HepG2 (cell line): ENCODE measurements at regions not wholly inside any gene's neighbourhood (a gene's known extent, or its start where the extent isn't known, plus 50 kb on each side); places are given as distances from the start of the nearest gene placed in this dataset.

Experiments used
- ATAC-seq: fragments of 200-7000 bp; cut with Tn5 transposase; 3 replicates; pipeline ENCODE4 v1.9.1; 2020; ENCODE audit warnings: mild to moderate bottlenecking, moderate library complexity
- BruUV-seq: library from RNA; stranded (reverse); fragments of 400-500 nt; replicated peaks from 2 replicates; lab custom pipeline; 2021; lab: Mats Ljungman, UMichigan
- CTCF ChIA-PET: fragments of 300-600 bp; formaldehyde crosslinking; extraction: SDS; loops from one replicate; lab custom pipeline; 2021; ENCODE audit warnings: low total read pairs, inconsistent platforms, low intra/inter-chr PET ratio; lab: Yijun Ruan, JAX
- POLR2A ChIA-PET: fragments of 350-600 bp; sonication (Branson Sonifier 250); formaldehyde crosslinking; loops from one replicate; lab custom pipeline; 2020; ENCODE audit warnings: antibody characterized with exemption, inconsistent platforms; lab: Yijun Ruan, JAX
- DNase-seq: peaks from one replicate; pipeline ENCODE4 v3.0.0-alpha.2; 2015; ENCODE audit warnings: low spot score
- FAIRE-seq: peaks from 3 replicates; lab custom pipeline; 2011; peaks lifted over from hg19 to GRCh38; lab: Jason Lieb, UNC
- H2AFZ ChIP-seq: one replicate; pipeline ENCODE4 v1.6.1; 2011; ENCODE audit warnings: low read length, inconsistent platforms
- H3K27ac ChIP-seq: fragments of 300-600 bp; 3 replicates; pipeline ENCODE4 v1.8.0; 2011; ENCODE audit warnings: mixed run types, mild to moderate bottlenecking, mixed read lengths, low read length, inconsistent platforms; ENCODE audit not compliant: insufficient read depth; ENCODE audit errors: extremely low read length
- H3K27me3 ChIP-seq, 2 experiments: fragments of 200-600 bp in 1 of 2; 2 replicates in 1 of 2; 3 replicates in 1 of 2; pipeline versions ENCODE4 v1.6.0 to v1.8.0; 2011; ENCODE audit warnings: low read length in 2 of 2, mild to moderate bottlenecking in 2 of 2, moderate library complexity in 2 of 2, inconsistent platforms in 1 of 2; ENCODE audit not compliant: insufficient read depth in 2 of 2, control insufficient read depth in 1 of 2
- H3K36me3 ChIP-seq, 2 experiments: fragments of 200-600 bp in 1 of 2; replicated peaks in 1 of 2; 2 replicates in 1 of 2; 3 replicates in 1 of 2; pipeline versions ENCODE4 v1.5.1 to v1.8.0; 2011; ENCODE audit warnings: low read length in 2 of 2, inconsistent platforms in 1 of 2; ENCODE audit not compliant: insufficient read depth in 2 of 2, control insufficient read depth in 1 of 2
- H3K4me1 ChIP-seq: 2 replicates; pipeline ENCODE4 v1.5.1; 2012; ENCODE audit warnings: low read length, inconsistent platforms; ENCODE audit not compliant: insufficient read depth
- H3K4me2 ChIP-seq: 2 replicates; pipeline ENCODE4 v1.6.0; 2011; ENCODE audit warnings: low read depth, low read length, inconsistent platforms
- H3K4me3 ChIP-seq, 3 experiments: fragments of 200-600 bp in 1 of 3; sonication (generic), shearing (Covaris generic) in 1 of 3; replicated peaks in 1 of 3; 2 replicates each; pipeline ENCODE4 v1.5.1; 2011 to 2016; ENCODE audit warnings: low read length in 3 of 3, inconsistent platforms in 2 of 3, low read depth in 2 of 3, mild to moderate bottlenecking in 2 of 3, control low read depth in 1 of 3, mixed read lengths in 1 of 3; ENCODE audit not compliant: insufficient read depth in 1 of 3
- H3K79me2 ChIP-seq: one replicate; pipeline ENCODE4 v1.6.1; 2011; ENCODE audit warnings: low read length, inconsistent platforms; ENCODE audit not compliant: insufficient read depth
- H3K9ac ChIP-seq: 2 replicates; pipeline ENCODE4 v1.6.0; 2011; ENCODE audit warnings: mild to moderate bottlenecking, low read depth, low read length, inconsistent platforms; ENCODE audit not compliant: insufficient read depth
- H3K9me3 ChIP-seq: 2 replicates; pipeline ENCODE4 v1.5.1; 2012; ENCODE audit warnings: mild to moderate bottlenecking, low read length
- H4K20me1 ChIP-seq: 2 replicates; pipeline ENCODE4 v1.6.0; 2011; ENCODE audit warnings: inconsistent platforms, mild to moderate bottlenecking, low read length, moderate library complexity; ENCODE audit not compliant: insufficient read depth
- KLF11 ChIP-seq: IDR thresholded peaks from 2 replicates; pipeline ENCODE4 v1.6.1; 2016; ENCODE audit warnings: missing compliant biosample characterization
- MIXL1 ChIP-seq: IDR thresholded peaks from 2 replicates; pipeline ENCODE4 v1.6.1; 2016
- SALL2 ChIP-seq: sonication (generic); formaldehyde crosslinking; IDR thresholded peaks from 2 replicates; pipeline ENCODE4 v1.8.1; 2023; ENCODE audit warnings: mild to moderate bottlenecking, missing genetic modification reagents, inconsistent platforms
- SRSF1 ChIP-seq: fragments of 200-400 bp; formaldehyde crosslinking; optimal IDR thresholded peaks from 2 replicates; pipeline ENCODE3; 2017; ENCODE audit warnings: mild to moderate bottlenecking, low read depth, low read length, moderate library complexity
- ZNF543 ChIP-seq: sonication (generic); formaldehyde crosslinking; IDR thresholded peaks from 2 replicates; pipeline ENCODE4 v1.4.0; 2020; ENCODE audit warnings: mild to moderate bottlenecking, missing genetic modification reagents
- ZNF639 ChIP-seq: conservative IDR thresholded peaks from 2 replicates; pipeline ENCODE4 v1.6.1; 2018; ENCODE audit warnings: missing genetic modification reagents
- WGBS: methylation state at CpG from one replicate; pipeline ENCODE4 v1.1.6; 2017; ENCODE audit warnings: low lambda C conversion rate; 5-methylcytosine and 5-hydroxymethylcytosine counted together
- in situ Hi-C: cut with HindIII; loops from 2 replicates; pipeline ENCODE4 v1.10.0; 2017; ENCODE audit warnings: low pct_unique_long_range_greater_than_20kb; ENCODE audit not compliant: extremely low pct_ligation_motif_present
- intact Hi-C: fragments of 100-400 bp; cut with micrococcal nuclease; formaldehyde crosslinking; loops from one replicate; pipeline ENCODE4 v1.10.0; 2022; ENCODE audit not compliant: unreplicated experiment
- TF ChIP-seq, protein P1 (sequence below): sonication (generic); formaldehyde crosslinking; IDR thresholded peaks from 2 replicates; pipeline ENCODE4 v1.5.1; 2020; ENCODE audit warnings: mild to moderate bottlenecking, missing genetic modification reagents, moderate library complexity

GRCh38 chr2:155519529-155520130 is 812.9 kb downstream of the NR4A2 start:
- WGBS, result 5% methylated on average over 2 of the region's 2 CpGs
- no peak overlapping the region for H3K27ac ChIP-seq
- H3K4me3 ChIP-seq, result no peak overlapping the region
- H3K27me3 ChIP-seq, result no peaks in the 10 kb centered on the region; a peak in 1 of 5 replicates
- TF ChIP-seq ZNF639, result no peak
- TF ChIP-seq, protein P1, sequence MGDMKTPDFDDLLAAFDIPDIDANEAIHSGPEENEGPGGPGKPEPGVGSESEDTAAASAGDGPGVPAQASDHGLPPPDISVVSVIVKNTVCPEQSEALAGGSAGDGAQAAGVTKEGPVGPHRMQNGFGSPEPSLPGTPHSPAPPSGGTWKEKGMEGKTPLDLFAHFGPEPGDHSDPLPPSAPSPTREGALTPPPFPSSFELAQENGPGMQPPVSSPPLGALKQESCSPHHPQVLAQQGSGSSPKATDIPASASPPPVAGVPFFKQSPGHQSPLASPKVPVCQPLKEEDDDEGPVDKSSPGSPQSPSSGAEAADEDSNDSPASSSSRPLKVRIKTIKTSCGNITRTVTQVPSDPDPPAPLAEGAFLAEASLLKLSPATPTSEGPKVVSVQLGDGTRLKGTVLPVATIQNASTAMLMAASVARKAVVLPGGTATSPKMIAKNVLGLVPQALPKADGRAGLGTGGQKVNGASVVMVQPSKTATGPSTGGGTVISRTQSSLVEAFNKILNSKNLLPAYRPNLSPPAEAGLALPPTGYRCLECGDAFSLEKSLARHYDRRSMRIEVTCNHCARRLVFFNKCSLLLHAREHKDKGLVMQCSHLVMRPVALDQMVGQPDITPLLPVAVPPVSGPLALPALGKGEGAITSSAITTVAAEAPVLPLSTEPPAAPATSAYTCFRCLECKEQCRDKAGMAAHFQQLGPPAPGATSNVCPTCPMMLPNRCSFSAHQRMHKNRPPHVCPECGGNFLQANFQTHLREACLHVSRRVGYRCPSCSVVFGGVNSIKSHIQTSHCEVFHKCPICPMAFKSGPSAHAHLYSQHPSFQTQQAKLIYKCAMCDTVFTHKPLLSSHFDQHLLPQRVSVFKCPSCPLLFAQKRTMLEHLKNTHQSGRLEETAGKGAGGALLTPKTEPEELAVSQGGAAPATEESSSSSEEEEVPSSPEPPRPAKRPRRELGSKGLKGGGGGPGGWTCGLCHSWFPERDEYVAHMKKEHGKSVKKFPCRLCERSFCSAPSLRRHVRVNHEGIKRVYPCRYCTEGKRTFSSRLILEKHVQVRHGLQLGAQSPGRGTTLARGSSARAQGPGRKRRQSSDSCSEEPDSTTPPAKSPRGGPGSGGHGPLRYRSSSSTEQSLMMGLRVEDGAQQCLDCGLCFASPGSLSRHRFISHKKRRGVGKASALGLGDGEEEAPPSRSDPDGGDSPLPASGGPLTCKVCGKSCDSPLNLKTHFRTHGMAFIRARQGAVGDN (CRISPR knock-in tag), result no peak
- no peak for TF ChIP-seq ZNF543 (CRISPR knock-in tag)
- TF ChIP-seq SALL2 (CRISPR knock-in tag), result no peak
- no peak for TF ChIP-seq SRSF1
- no peak for TF ChIP-seq MIXL1 (CRISPR knock-in tag)
- TF ChIP-seq KLF11 (CRISPR knock-in tag), result no peak
- no peaks in the 10 kb centered on the region for H3K36me3 ChIP-seq
- in situ Hi-C loops (no loop called here), intact Hi-C loops (loop anchor here (5.0 kb wide), 1 partner anchor 567 kb away; no protein-coding TSS in a partner anchor)
- FAIRE-seq, result no peak
- no peak overlapping the region for H3K4me2 ChIP-seq
- no peak for ATAC-seq
- no peaks in the 10 kb centered on the region for H3K79me2 ChIP-seq
- H2AFZ ChIP-seq, result no peak overlapping the region
- ChIA-PET CTCF (no interaction called here), POLR2A (no interaction called here)
- H3K9ac ChIP-seq, result no peak overlapping the region
- DNase-seq, result no peak
- H3K9me3 ChIP-seq, result no peaks in the 10 kb centered on the region
- no TSS peak for BruUV-seq
- no peaks in the 10 kb centered on the region for H4K20me1 ChIP-seq
- no peaks in the 10 kb centered on the region for H3K4me1 ChIP-seq
